ENCODE measurements at regions not wholly inside any gene's neighbourhood (a gene's known extent, or its start where the extent isn't known, plus 50 kb on each side); places are given as distances from the start of the nearest gene placed in this dataset.

GRCh38 chr17:71914042-71914441 lies 206.8 kb upstream of the SOX9 start:
- TF ChIP-seq CTCF (IDR thresholded peaks at IDR 0.05; ENCODE audit: partially characterized antibody, unreplicated experiment) = no peak
- no peak for DNase-seq
- H3K36me3 Mint-ChIP-seq (ENCODE audit: unreplicated experiment) = no peaks in the 10 kb centered on the region
- no peaks in the 10 kb centered on the region for H3K9me3 Mint-ChIP-seq (ENCODE audit: unreplicated experiment)
- no peak overlapping the region for H3K27ac Mint-ChIP-seq (ENCODE audit: unreplicated experiment)
- H3K4me1 Mint-ChIP-seq (ENCODE audit: low read depth, unreplicated experiment) = no peaks in the 10 kb centered on the region
- no peak overlapping the region for H3K4me3 Mint-ChIP-seq (ENCODE audit: unreplicated experiment)
- H3K27me3 Mint-ChIP-seq (ENCODE audit: unreplicated experiment) = no peaks in the 10 kb centered on the region

DNA sequence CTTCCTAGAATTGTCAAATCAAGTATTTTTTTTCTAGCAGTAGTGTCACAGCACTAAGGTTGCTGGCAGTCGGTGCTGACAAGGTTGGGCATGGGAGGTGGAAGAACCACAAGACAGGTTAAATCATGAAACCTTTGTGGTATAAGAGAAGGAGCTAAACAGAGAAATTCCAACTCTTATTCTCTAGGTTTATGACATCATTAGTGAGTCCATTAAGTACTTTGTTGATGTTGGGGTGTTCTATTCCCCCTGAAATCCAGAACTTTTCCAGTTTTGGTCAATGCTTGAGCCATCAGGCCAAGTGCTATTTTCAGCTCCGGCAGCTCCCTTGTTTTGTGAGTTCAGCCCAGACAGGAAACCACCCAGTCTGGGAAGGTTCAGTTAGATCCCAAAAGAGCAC lies 206.0 kb upstream of the SOX9 start:
- no peaks in the 10 kb centered on the region for H3K9me3 Mint-ChIP-seq (ENCODE audit: unreplicated experiment)
- H3K36me3 Mint-ChIP-seq (ENCODE audit: unreplicated experiment) = no peaks in the 10 kb centered on the region
- no peak for TF ChIP-seq CTCF (IDR thresholded peaks at IDR 0.05; ENCODE audit: partially characterized antibody, unreplicated experiment)
- no peak overlapping the region for H3K27ac Mint-ChIP-seq (ENCODE audit: unreplicated experiment)
- DNase-seq = no peak
- no peaks in the 10 kb centered on the region for H3K4me1 Mint-ChIP-seq (ENCODE audit: low read depth, unreplicated experiment)
- no peak overlapping the region for H3K4me3 Mint-ChIP-seq (ENCODE audit: unreplicated experiment)
- no peaks in the 10 kb centered on the region for H3K27me3 Mint-ChIP-seq (ENCODE audit: unreplicated experiment)

GRCh38 chr17:71917715-71918114 lies 203.1 kb upstream of the SOX9 start:
- DNase-seq = no peak
- Mint-ChIP-seq H3K4me1 (ENCODE audit: low read depth, unreplicated experiment) (no peaks in the 10 kb centered on the region), H3K27me3 (ENCODE audit: unreplicated experiment) (no peaks in the 10 kb centered on the region), H3K9me3 (ENCODE audit: unreplicated experiment) (no peaks in the 10 kb centered on the region), H3K36me3 (ENCODE audit: unreplicated experiment) (no peaks in the 10 kb centered on the region), H3K27ac (ENCODE audit: unreplicated experiment) (no peak overlapping the region), H3K4me3 (ENCODE audit: unreplicated experiment) (no peak overlapping the region)
- no peak for TF ChIP-seq CTCF (IDR thresholded peaks at IDR 0.05; ENCODE audit: partially characterized antibody, unreplicated experiment)

DNA sequence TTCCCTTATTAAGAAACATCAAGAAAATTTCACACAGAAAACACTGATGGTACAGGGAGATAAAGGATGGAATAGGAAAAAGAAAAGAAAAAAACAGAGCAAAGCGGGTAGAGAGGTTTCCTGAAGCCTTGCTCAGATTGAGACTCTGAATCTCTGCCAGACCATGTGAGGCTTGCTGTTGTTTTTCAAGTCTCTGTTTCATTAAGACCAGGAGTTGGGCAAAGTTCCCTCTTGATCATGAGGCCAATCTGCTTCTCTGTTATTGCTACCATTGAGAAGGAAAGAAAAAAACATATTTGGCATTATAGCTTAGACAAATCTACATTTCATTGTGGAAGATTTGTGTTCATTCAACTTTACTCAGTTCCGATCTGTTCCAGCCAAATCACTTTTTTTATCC lies 201.6 kb upstream of the SOX9 start:
- TF ChIP-seq CTCF (IDR thresholded peaks at IDR 0.05; ENCODE audit: partially characterized antibody, unreplicated experiment) = no peak
- no peaks in the 10 kb centered on the region for H3K9me3 Mint-ChIP-seq (ENCODE audit: unreplicated experiment)
- H3K27ac Mint-ChIP-seq (ENCODE audit: unreplicated experiment) = no peak overlapping the region
- DNase-seq = no peak
- no peak overlapping the region for H3K4me3 Mint-ChIP-seq (ENCODE audit: unreplicated experiment)
- no peaks in the 10 kb centered on the region for H3K27me3 Mint-ChIP-seq (ENCODE audit: unreplicated experiment)
- no peaks in the 10 kb centered on the region for H3K4me1 Mint-ChIP-seq (ENCODE audit: low read depth, unreplicated experiment)
- no peaks in the 10 kb centered on the region for H3K36me3 Mint-ChIP-seq (ENCODE audit: unreplicated experiment)

- TF ChIP-seq CTCF (IDR thresholded peaks at IDR 0.05; ENCODE audit: partially characterized antibody, unreplicated experiment) = no peak
- DNase-seq = no peak
- H3K27me3 Mint-ChIP-seq (ENCODE audit: unreplicated experiment) = no peaks in the 10 kb centered on the region
- H3K4me1 Mint-ChIP-seq (ENCODE audit: low read depth, unreplicated experiment) = no peaks in the 10 kb centered on the region
- no peak overlapping the region for H3K27ac Mint-ChIP-seq (ENCODE audit: unreplicated experiment)
- no peak overlapping the region for H3K4me3 Mint-ChIP-seq (ENCODE audit: unreplicated experiment)
- no peaks in the 10 kb centered on the region for H3K9me3 Mint-ChIP-seq (ENCODE audit: unreplicated experiment)
- H3K36me3 Mint-ChIP-seq (ENCODE audit: unreplicated experiment) = no peaks in the 10 kb centered on the region
These were observed 200.9 kb upstream of the SOX9 start for GRCh38 chr17:71919896-71920295.

All from glutamatergic neuron (in vitro differentiated cells).